ENCODE measurements at regions not wholly inside any gene's neighbourhood (a gene's known extent, or its start where the extent isn't known, plus 50 kb on each side); places are given as distances from the start of the nearest gene placed in this dataset.
"Not testable (repeated sequence)": the region's sequence is repeated elsewhere in the genome, so short reads cannot be mapped to it uniquely, and the experiment has no call there.

DNA sequence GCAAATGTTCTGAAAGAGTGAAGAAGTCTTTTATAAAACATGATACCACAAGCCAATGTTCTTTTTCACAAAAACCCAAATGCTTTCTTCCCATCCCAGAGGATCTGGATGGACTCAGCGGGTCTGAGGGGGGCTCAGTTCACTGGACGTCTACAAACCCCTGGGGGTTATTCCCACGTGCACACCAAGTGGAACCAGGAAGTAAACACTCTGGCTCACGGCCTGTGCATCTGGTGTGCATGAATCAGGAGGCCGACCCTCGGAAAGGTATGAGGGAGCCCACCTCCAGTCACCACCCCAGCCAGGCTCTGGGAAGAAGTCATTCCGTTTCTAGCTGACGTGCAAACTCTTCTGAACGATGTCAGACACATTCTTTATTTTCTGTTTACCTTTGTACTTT lies 252.2 kb downstream of the DLL1 start:
- WGBS, 2 donors, result 53 to 68% methylated on average over 9 of the region's 9 CpGs
- Histone ChIP-seq H3K27me3 (ENCODE audit: control insufficient read depth in 1 of 2, insufficient read depth in 2 of 2, low read length in 1 of 2) (no peaks in the 10 kb centered on the region), H3K27ac (ENCODE audit: low read depth in 1 of 2, low read length in 2 of 2) (no peak overlapping the region), H3K9me3 (ENCODE audit: control insufficient read depth, low read length) (peaks cover under 1% of the 10 kb centered on the region), H3K4me3 (ENCODE audit: low read length in 2 of 2) (no peak overlapping the region), H3K4me1 (ENCODE audit: control insufficient read depth in 1 of 2, insufficient read depth in 2 of 2, low read length in 2 of 2) (no peaks in the 10 kb centered on the region), H3K36me3 (ENCODE audit: control insufficient read depth in 1 of 2, insufficient read depth in 2 of 2, low read length in 1 of 2) (no peaks in the 10 kb centered on the region)
- DNase-seq (peak in 1 of 2 donors; percentile 33), ATAC-seq (ENCODE audit: low FRiP score) (no peak)
- intact Hi-C loops (cut with DNase I), result no loop called here

GRCh38 chr6:170038251-170038650 lies 252.6 kb downstream of the DLL1 start:
- peaks cover 2% of the 10 kb centered on the region for H3K9me3 ChIP-seq (ENCODE audit: control insufficient read depth, low read length)
- WGBS, 2 donors, result 88 to 93% methylated on average over 7 of the region's 7 CpGs
- H3K27ac ChIP-seq (ENCODE audit: low read depth in 1 of 2, low read length in 2 of 2), result no peak overlapping the region
- no peaks in the 10 kb centered on the region for H3K27me3 ChIP-seq (ENCODE audit: control insufficient read depth in 1 of 2, insufficient read depth in 2 of 2, low read length in 1 of 2)
- ATAC-seq (ENCODE audit: low FRiP score) (no peak), DNase-seq (peak; percentile 25 to 47)
- H3K36me3 ChIP-seq (ENCODE audit: control insufficient read depth in 1 of 2, insufficient read depth in 2 of 2, low read length in 1 of 2), result no peaks in the 10 kb centered on the region
- no peaks in the 10 kb centered on the region for H3K4me1 ChIP-seq (ENCODE audit: control insufficient read depth in 1 of 2, insufficient read depth in 2 of 2, low read length in 2 of 2)
- H3K4me3 ChIP-seq (ENCODE audit: low read length in 2 of 2), result no peak overlapping the region
- intact Hi-C loops (cut with DNase I), result no loop called here

DNA sequence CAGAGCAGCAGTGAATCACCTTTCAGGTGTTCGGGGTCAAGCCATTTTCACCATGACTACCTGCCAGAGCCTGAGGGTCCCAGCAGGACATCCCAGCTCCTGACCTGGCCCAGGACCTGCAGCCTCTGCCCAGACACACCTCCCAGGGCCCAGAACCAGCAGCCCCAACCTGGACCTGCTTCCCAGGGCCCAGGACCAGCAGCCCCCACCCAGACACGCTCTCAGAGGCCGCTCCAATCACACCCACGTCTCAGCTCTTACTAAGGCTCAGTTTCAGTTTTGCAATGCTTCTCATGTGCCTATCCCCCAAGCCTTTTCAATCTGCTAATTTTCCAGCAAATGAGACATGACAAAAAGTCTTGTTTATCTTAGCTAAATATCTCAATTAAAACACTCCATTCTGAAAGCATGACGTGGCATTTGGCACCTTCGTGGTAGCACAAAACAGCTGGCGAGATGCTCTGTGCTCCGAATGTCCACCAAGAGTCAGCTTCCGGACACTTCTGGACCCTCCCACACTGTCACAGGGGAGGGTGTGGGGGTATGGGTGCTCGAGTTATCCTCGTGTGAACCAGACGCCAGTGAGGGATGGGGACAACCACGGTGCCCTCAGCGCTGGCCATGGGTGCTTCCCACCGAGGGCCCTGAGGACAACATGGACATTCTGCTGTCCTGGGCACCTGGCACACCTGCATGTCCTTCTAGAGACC lies 253.2 kb downstream of the DLL1 start:
- no peaks in the 10 kb centered on the region for H3K4me1 ChIP-seq (ENCODE audit: control insufficient read depth in 1 of 2, insufficient read depth in 2 of 2, low read length in 2 of 2)
- H3K27me3 ChIP-seq (ENCODE audit: control insufficient read depth in 1 of 2, insufficient read depth in 2 of 2, low read length in 1 of 2), result no peaks in the 10 kb centered on the region
- H3K9me3 ChIP-seq (ENCODE audit: control insufficient read depth, low read length), result peaks cover 2% of the 10 kb centered on the region
- 78 to 83% methylated on average over 15 of the region's 15 CpGs for WGBS, 2 donors
- H3K27ac ChIP-seq (ENCODE audit: low read depth in 1 of 2, low read length in 2 of 2), result no peak overlapping the region
- H3K36me3 ChIP-seq (ENCODE audit: control insufficient read depth in 1 of 2, insufficient read depth in 2 of 2, low read length in 1 of 2), result no peaks in the 10 kb centered on the region
- no peak overlapping the region for H3K4me3 ChIP-seq (ENCODE audit: low read length in 2 of 2)
- intact Hi-C loops (cut with DNase I), result no loop called here
- peak; percentile 18 to 57 for DNase-seq
- ATAC-seq (ENCODE audit: low FRiP score), result no peak

GRCh38 chr6:170036916-170037315 lies 254.0 kb downstream of the DLL1 start:
- peaks cover 2% of the 10 kb centered on the region for H3K9me3 ChIP-seq (ENCODE audit: control insufficient read depth, low read length)
- intact Hi-C loops (cut with DNase I), result no loop called here
- peak in 1 of 2 donors; percentile 12 for DNase-seq
- H3K27ac ChIP-seq (ENCODE audit: low read depth in 1 of 2, low read length in 2 of 2), result no peak overlapping the region
- no peaks in the 10 kb centered on the region for H3K4me1 ChIP-seq (ENCODE audit: control insufficient read depth in 1 of 2, insufficient read depth in 2 of 2, low read length in 2 of 2)
- no peak overlapping the region for H3K4me3 ChIP-seq (ENCODE audit: low read length in 2 of 2)
- H3K36me3 ChIP-seq (ENCODE audit: control insufficient read depth in 1 of 2, insufficient read depth in 2 of 2, low read length in 1 of 2), result no peaks in the 10 kb centered on the region
- ATAC-seq (ENCODE audit: low FRiP score), result no peak
- WGBS, 2 donors, result 73 to 88% methylated on average over 7 of the region's 7 CpGs
- H3K27me3 ChIP-seq (ENCODE audit: control insufficient read depth in 1 of 2, insufficient read depth in 2 of 2, low read length in 1 of 2), result no peaks in the 10 kb centered on the region

GRCh38 chr6:170036367-170036766 lies 254.5 kb downstream of the DLL1 start:
- H3K36me3 ChIP-seq (ENCODE audit: control insufficient read depth in 1 of 2, insufficient read depth in 2 of 2, low read length in 1 of 2); intact Hi-C loops (cut with DNase I); H3K4me3 ChIP-seq (ENCODE audit: low read length in 2 of 2); H3K9me3 ChIP-seq (ENCODE audit: control insufficient read depth, low read length); DNase-seq; H3K27ac ChIP-seq (ENCODE audit: low read depth in 1 of 2, low read length in 2 of 2); ATAC-seq (ENCODE audit: low FRiP score); H3K27me3 ChIP-seq (ENCODE audit: control insufficient read depth in 1 of 2, insufficient read depth in 2 of 2, low read length in 1 of 2); H3K4me1 ChIP-seq (ENCODE audit: control insufficient read depth in 1 of 2, insufficient read depth in 2 of 2, low read length in 2 of 2): not testable (repeated sequence)
- WGBS, 2 donors, result 70 to 72% methylated on average over 1 of the region's 1 CpG

DNA sequence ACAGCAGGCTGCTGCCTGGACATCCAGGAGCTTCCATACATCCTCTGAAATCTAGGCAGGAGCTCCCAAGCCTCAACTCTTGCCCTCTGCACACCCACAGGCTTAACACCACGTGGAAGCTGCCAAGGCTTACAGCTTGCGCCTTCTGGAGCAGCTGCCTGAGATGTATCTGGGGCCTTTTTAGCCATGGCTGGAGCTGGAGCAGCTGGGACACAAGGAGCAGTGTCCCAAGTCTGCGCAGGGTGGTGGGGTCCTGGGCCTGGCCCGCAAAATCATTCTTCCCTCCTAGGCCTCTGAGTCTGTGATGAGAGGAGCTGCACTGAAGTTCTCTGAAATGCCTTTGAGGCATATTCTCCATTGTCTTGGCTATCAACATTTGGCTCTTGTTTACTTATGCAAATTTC lies 255.0 kb downstream of the DLL1 start:
- WGBS, 2 donors, result 80 to 83% methylated on average over 4 of the region's 4 CpGs
- Histone ChIP-seq H3K27me3 (ENCODE audit: control insufficient read depth in 1 of 2, insufficient read depth in 2 of 2, low read length in 1 of 2) (no peaks in the 10 kb centered on the region), H3K9me3 (ENCODE audit: control insufficient read depth, low read length) (peaks cover 2% of the 10 kb centered on the region), H3K36me3 (ENCODE audit: control insufficient read depth in 1 of 2, insufficient read depth in 2 of 2, low read length in 1 of 2) (no peaks in the 10 kb centered on the region), H3K4me3 (ENCODE audit: low read length in 2 of 2) (no peak overlapping the region), H3K27ac (ENCODE audit: low read depth in 1 of 2, low read length in 2 of 2) (no peak overlapping the region), H3K4me1 (ENCODE audit: control insufficient read depth in 1 of 2, insufficient read depth in 2 of 2, low read length in 2 of 2) (no peaks in the 10 kb centered on the region)
- peak; percentile 26 to 35 for DNase-seq
- no peak for ATAC-seq (ENCODE audit: low FRiP score)
- intact Hi-C loops (cut with DNase I), result no loop called here

DNA sequence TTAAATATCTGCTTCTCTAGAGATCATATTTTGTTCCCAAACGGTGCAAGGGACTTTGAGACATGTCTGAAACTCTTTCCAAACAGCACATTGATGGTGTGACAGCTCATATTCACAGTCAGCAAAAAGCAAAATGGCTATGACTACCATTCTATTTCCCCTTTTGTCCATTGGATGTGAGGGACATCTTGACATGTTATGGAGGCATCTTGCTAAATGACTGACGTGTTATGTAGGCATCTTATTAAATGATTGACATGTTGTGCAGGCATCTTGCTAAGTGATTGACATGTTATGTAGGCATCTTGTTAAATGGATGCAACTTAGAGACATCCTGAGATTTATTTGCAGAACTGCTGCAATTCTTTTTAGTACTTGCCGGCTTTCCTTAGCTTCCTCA lies 255.8 kb downstream of the DLL1 start:
- intact Hi-C loops (cut with DNase I), result no loop called here
- H3K9me3 ChIP-seq (ENCODE audit: control insufficient read depth, low read length), result peaks cover 2% of the 10 kb centered on the region
- ATAC-seq (ENCODE audit: low FRiP score) (no peak), DNase-seq (no peak)
- WGBS, 2 donors, result 83 to 91% methylated on average over 3 of the region's 3 CpGs
- H3K4me3 ChIP-seq (ENCODE audit: low read length in 2 of 2), result no peak overlapping the region
- H3K27me3 ChIP-seq (ENCODE audit: control insufficient read depth in 1 of 2, insufficient read depth in 2 of 2, low read length in 1 of 2), result no peaks in the 10 kb centered on the region
- H3K36me3 ChIP-seq (ENCODE audit: control insufficient read depth in 1 of 2, insufficient read depth in 2 of 2, low read length in 1 of 2), result no peaks in the 10 kb centered on the region
- H3K4me1 ChIP-seq (ENCODE audit: control insufficient read depth in 1 of 2, insufficient read depth in 2 of 2, low read length in 2 of 2), result no peaks in the 10 kb centered on the region
- no peak overlapping the region for H3K27ac ChIP-seq (ENCODE audit: low read depth in 1 of 2, low read length in 2 of 2)

- Histone ChIP-seq H3K4me1 (ENCODE audit: control insufficient read depth in 1 of 2, insufficient read depth in 2 of 2, low read length in 2 of 2) (no peaks in the 10 kb centered on the region), H3K4me3 (ENCODE audit: low read length in 2 of 2) (no peak overlapping the region), H3K27ac (ENCODE audit: low read depth in 1 of 2, low read length in 2 of 2) (no peak overlapping the region), H3K9me3 (ENCODE audit: control insufficient read depth, low read length) (peaks cover 2% of the 10 kb centered on the region), H3K27me3 (ENCODE audit: control insufficient read depth in 1 of 2, insufficient read depth in 2 of 2, low read length in 1 of 2) (no peaks in the 10 kb centered on the region), H3K36me3 (ENCODE audit: control insufficient read depth in 1 of 2, insufficient read depth in 2 of 2, low read length in 1 of 2) (no peaks in the 10 kb centered on the region)
- WGBS, 2 donors, result 88 to 90% methylated on average over 12 of the region's 12 CpGs
- ATAC-seq (ENCODE audit: low FRiP score) (no peak), DNase-seq (peak; percentile 32 to 51)
- intact Hi-C loops (cut with DNase I), result no loop called here
These were observed 256.6 kb downstream of the DLL1 start for GRCh38 chr6:170034294-170034693.

DNA sequence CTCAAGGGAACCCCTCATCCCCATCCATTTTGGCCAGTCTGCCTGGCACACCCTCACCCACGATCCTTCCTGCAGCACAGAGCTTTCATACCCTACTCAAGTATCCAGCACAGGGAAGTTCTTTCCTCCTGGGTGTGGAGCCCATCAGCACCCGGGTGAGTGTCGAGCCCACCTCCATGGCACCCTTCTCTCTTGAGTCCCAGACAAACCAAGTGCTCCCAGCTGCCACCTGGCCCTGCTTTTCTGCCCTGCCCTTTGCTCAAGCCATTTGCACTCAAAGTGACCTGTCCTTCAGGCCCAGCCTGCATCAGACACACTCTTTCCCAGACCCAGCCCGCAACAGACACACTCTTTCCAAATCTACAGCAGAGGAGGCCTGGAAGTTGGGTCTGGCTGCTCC lies 257.2 kb downstream of the DLL1 start:
- intact Hi-C loops (cut with DNase I), result no loop called here
- Histone ChIP-seq H3K27me3 (ENCODE audit: control insufficient read depth in 1 of 2, insufficient read depth in 2 of 2, low read length in 1 of 2) (no peaks in the 10 kb centered on the region), H3K27ac (ENCODE audit: low read depth in 1 of 2, low read length in 2 of 2) (no peak overlapping the region), H3K36me3 (ENCODE audit: control insufficient read depth in 1 of 2, insufficient read depth in 2 of 2, low read length in 1 of 2) (no peaks in the 10 kb centered on the region), H3K4me3 (ENCODE audit: low read length in 2 of 2) (no peak overlapping the region), H3K4me1 (ENCODE audit: control insufficient read depth in 1 of 2, insufficient read depth in 2 of 2, low read length in 2 of 2) (no peaks in the 10 kb centered on the region), H3K9me3 (ENCODE audit: control insufficient read depth, low read length) (peaks cover 2% of the 10 kb centered on the region)
- 91 to 95% methylated on average over 4 of the region's 4 CpGs for WGBS, 2 donors
- DNase-seq, result peak; percentile 35 to 36
- ATAC-seq (ENCODE audit: low FRiP score), result no peak
